ENCODE measurements at regions not wholly inside any gene's neighbourhood (a gene's known extent, or its start where the extent isn't known, plus 50 kb on each side); places are given as distances from the start of the nearest gene placed in this dataset.
"Not testable (repeated sequence)": the region's sequence is repeated elsewhere in the genome, so short reads cannot be mapped to it uniquely, and the experiment has no call there.

GRCh38 chr12:46963191-46963590 is 116.2 kb upstream of the PCED1B start:
- DNase-seq (ENCODE audit: low read depth, low spot score): no peak
- in situ Hi-C loops (cut with HindIII; ENCODE audit: low pct_unique_long_range_greater_than_20kb, low sequenced_read_pairs): no loop called here

- in situ Hi-C loops (cut with HindIII; ENCODE audit: low pct_unique_long_range_greater_than_20kb, low sequenced_read_pairs): no loop called here
- no peak for DNase-seq (ENCODE audit: low read depth, low spot score)
Observed at GRCh38 chr12:46963977-46964971, 115.1 kb upstream of the PCED1B start.

- in situ Hi-C loops (cut with HindIII; ENCODE audit: low pct_unique_long_range_greater_than_20kb, low sequenced_read_pairs): no loop called here
- DNase-seq (ENCODE audit: low read depth, low spot score): no peak
Observed at GRCh38 chr12:46965137-46965536, 114.3 kb upstream of the PCED1B start.

GRCh38 chr12:46965880-46966279 is 113.5 kb upstream of the PCED1B start:
- no peak for DNase-seq (ENCODE audit: low read depth, low spot score)
- in situ Hi-C loops (cut with HindIII; ENCODE audit: low pct_unique_long_range_greater_than_20kb, low sequenced_read_pairs): no loop called here

- DNase-seq (ENCODE audit: low read depth, low spot score): no peak
- in situ Hi-C loops (cut with HindIII; ENCODE audit: low pct_unique_long_range_greater_than_20kb, low sequenced_read_pairs): no loop called here
Observed at GRCh38 chr12:46970636-46971035, 108.8 kb upstream of the PCED1B start.

GRCh38 chr12:46973937-46974336 is 105.5 kb upstream of the PCED1B start:
- DNase-seq (ENCODE audit: low read depth, low spot score); in situ Hi-C loops (cut with HindIII; ENCODE audit: low pct_unique_long_range_greater_than_20kb, low sequenced_read_pairs): not testable (repeated sequence)

- no peak for DNase-seq (ENCODE audit: low read depth, low spot score)
- in situ Hi-C loops (cut with HindIII; ENCODE audit: low pct_unique_long_range_greater_than_20kb, low sequenced_read_pairs): no loop called here
Observed at GRCh38 chr12:46977871-46978375, 101.5 kb upstream of the PCED1B start.

- in situ Hi-C loops (cut with HindIII; ENCODE audit: low pct_unique_long_range_greater_than_20kb, low sequenced_read_pairs): no loop called here
- no peak for DNase-seq (ENCODE audit: low read depth, low spot score)
Observed at GRCh38 chr12:46981622-46982021, 97.8 kb upstream of the PCED1B start.

GRCh38 chr12:46982629-46983392 is 96.6 kb upstream of the PCED1B start:
- in situ Hi-C loops (cut with HindIII; ENCODE audit: low pct_unique_long_range_greater_than_20kb, low sequenced_read_pairs): no loop called here
- DNase-seq (ENCODE audit: low read depth, low spot score): no peak

GRCh38 chr12:46983393-46983793 is 96.0 kb upstream of the PCED1B start:
- DNase-seq (ENCODE audit: low read depth, low spot score): no peak

GRCh38 chr12:46983959-46984841 is 95.2 kb upstream of the PCED1B start:
- in situ Hi-C loops (cut with HindIII; ENCODE audit: low pct_unique_long_range_greater_than_20kb, low sequenced_read_pairs): no loop called here
- peak; percentile 72 for DNase-seq (ENCODE audit: low read depth, low spot score)

More at GRCh38 chr12:46983393-46983793, 96.0 kb upstream of the PCED1B start:
- in situ Hi-C loops (cut with HindIII; ENCODE audit: low pct_unique_long_range_greater_than_20kb, low sequenced_read_pairs): no loop called here

GRCh38 chr12:46985816-46986215 is 93.6 kb upstream of the PCED1B start:
- no peak for DNase-seq (ENCODE audit: low read depth, low spot score)
- in situ Hi-C loops (cut with HindIII; ENCODE audit: low pct_unique_long_range_greater_than_20kb, low sequenced_read_pairs): no loop called here

GRCh38 chr12:46988122-46988521 is 91.3 kb upstream of the PCED1B start:
- DNase-seq (ENCODE audit: low read depth, low spot score); in situ Hi-C loops (cut with HindIII; ENCODE audit: low pct_unique_long_range_greater_than_20kb, low sequenced_read_pairs): not testable (repeated sequence)

GRCh38 chr12:46990211-46990610 is 89.2 kb upstream of the PCED1B start:
- in situ Hi-C loops (cut with HindIII; ENCODE audit: low pct_unique_long_range_greater_than_20kb, low sequenced_read_pairs): no loop called here
- no peak for DNase-seq (ENCODE audit: low read depth, low spot score)

- in situ Hi-C loops (cut with HindIII; ENCODE audit: low pct_unique_long_range_greater_than_20kb, low sequenced_read_pairs); DNase-seq (ENCODE audit: low read depth, low spot score): not testable (repeated sequence)
Observed at GRCh38 chr12:46992051-46992450, 87.4 kb upstream of the PCED1B start.

- in situ Hi-C loops (cut with HindIII; ENCODE audit: low pct_unique_long_range_greater_than_20kb, low sequenced_read_pairs): no loop called here
- no peak for DNase-seq (ENCODE audit: low read depth, low spot score)
Observed at GRCh38 chr12:46998811-46999368, 80.5 kb upstream of the PCED1B start.

- DNase-seq (ENCODE audit: low read depth, low spot score): no peak
- in situ Hi-C loops (cut with HindIII; ENCODE audit: low pct_unique_long_range_greater_than_20kb, low sequenced_read_pairs): no loop called here
Observed at GRCh38 chr12:47004634-47005033, 74.8 kb upstream of the PCED1B start.

Data from SK-MEL-5 (cell line).